IMR-90 (cell line): ENCODE measurements at regions not wholly inside any gene's neighbourhood (a gene's known extent, or its start where the extent isn't known, plus 50 kb on each side); places are given as distances from the start of the nearest gene placed in this dataset.

Experiments
- ATAC-seq: fragments of 200-7000 bp; cut with Tn5 transposase; 2 replicates; pipeline ENCODE4 v1.9.1; 2020; ENCODE audit warnings: low read depth, mild to moderate bottlenecking, moderate library complexity
- BruUV-seq: library from RNA; stranded (reverse); fragments of 400-500 nt; replicated peaks from 2 replicates; lab custom pipeline; 2021; lab: Mats Ljungman, UMichigan
- CTCF ChIA-PET: fragments of 300-600 bp; formaldehyde crosslinking; extraction: SDS; loops from one replicate; lab custom pipeline; 2021; ENCODE audit warnings: antibody characterized with exemption; lab: Yijun Ruan, JAX
- POLR2A ChIA-PET: fragments of 300-600 bp; sonication (Branson Sonifier 250); formaldehyde crosslinking; loops from one replicate; lab custom pipeline; 2022; ENCODE audit warnings: antibody characterized with exemption; ENCODE audit not compliant: unreplicated experiment; lab: Charles Lee
- DNase-seq: peaks from one replicate; pipeline ENCODE4 v3.0.0; 2013
- H2AFZ ChIP-seq: replicated peaks from 2 replicates; pipeline ENCODE3; 2013; ENCODE audit warnings: low read length, mild to moderate bottlenecking; ENCODE audit not compliant: poor library complexity
- H2AK5ac ChIP-seq: 2 replicates; pipeline ENCODE4 v1.6.1; 2013; ENCODE audit warnings: low read depth, low read length, inconsistent platforms
- H2AK9ac ChIP-seq: replicated peaks from 2 replicates; pipeline ENCODE3; 2013; ENCODE audit warnings: mild to moderate bottlenecking, low read depth, low read length, moderate library complexity; ENCODE audit not compliant: poor library complexity
- H2BK120ac ChIP-seq: 2 replicates; pipeline ENCODE4 v1.6.1; 2013; ENCODE audit warnings: low read depth, low read length, inconsistent platforms
- H2BK15ac ChIP-seq: 3 replicates; pipeline ENCODE4 v1.6.1; 2013; ENCODE audit warnings: low read depth, low read length, inconsistent platforms
- H2BK20ac ChIP-seq: 2 replicates; pipeline ENCODE4 v1.6.1; 2013; ENCODE audit warnings: low read depth, mild to moderate bottlenecking, inconsistent platforms, low read length, moderate library complexity
- H2BK5ac ChIP-seq: 2 replicates; pipeline ENCODE4 v1.6.1; 2013; ENCODE audit warnings: mild to moderate bottlenecking, low read depth, low read length, inconsistent platforms; ENCODE audit not compliant: poor library complexity, severe bottlenecking
- H3K14ac ChIP-seq: replicated peaks from 2 replicates; pipeline ENCODE4 v1.6.1; 2013; ENCODE audit warnings: low read depth, low read length, inconsistent platforms
- H3K18ac ChIP-seq: 2 replicates; pipeline ENCODE4 v1.6.1; 2013; ENCODE audit warnings: low read depth, low read length, control low read depth
- H3K23ac ChIP-seq: 2 replicates; pipeline ENCODE4 v1.6.1; 2013; ENCODE audit warnings: low read depth, low read length, inconsistent platforms
- H3K27ac ChIP-seq: 2 replicates; pipeline ENCODE4 v1.5.1; 2013; ENCODE audit warnings: mild to moderate bottlenecking, control low read depth, low read length; ENCODE audit not compliant: insufficient read depth
- H3K27me3 ChIP-seq: 2 replicates; pipeline ENCODE4 v1.6.1; 2013; ENCODE audit warnings: low read length; ENCODE audit not compliant: control insufficient read depth, insufficient read depth
- H3K36me3 ChIP-seq: 2 replicates; pipeline ENCODE4 v1.6.1; 2013; ENCODE audit warnings: low read length, mixed read lengths; ENCODE audit not compliant: control insufficient read depth, insufficient read depth
- H3K4ac ChIP-seq: 2 replicates; pipeline ENCODE4 v1.6.1; 2013; ENCODE audit warnings: low read depth, low read length, inconsistent platforms
- H3K4me1 ChIP-seq: 2 replicates; pipeline ENCODE4 v1.6.1; 2013; ENCODE audit warnings: low read length, mixed read lengths; ENCODE audit not compliant: control insufficient read depth, insufficient read depth
- H3K4me2 ChIP-seq: 2 replicates; pipeline ENCODE4 v1.6.1; 2013; ENCODE audit warnings: low read depth, mild to moderate bottlenecking, control low read depth, low read length, moderate library complexity
- H3K4me3 ChIP-seq: 2 replicates; pipeline ENCODE4 v1.5.1; 2013; ENCODE audit warnings: low read depth, mild to moderate bottlenecking, control low read depth, low read length, moderate library complexity; ENCODE audit not compliant: insufficient read depth
- H3K56ac ChIP-seq: 2 replicates; pipeline ENCODE4 v1.6.1; 2013; ENCODE audit warnings: low read length, inconsistent platforms; ENCODE audit not compliant: insufficient read depth; ENCODE audit errors: extremely low read depth
- H3K79me1 ChIP-seq, 2 experiments: 2 replicates each; pipeline ENCODE4 v1.6.1; 2013; ENCODE audit warnings: low read length in 2 of 2, inconsistent platforms in 1 of 2, low read depth in 1 of 2
- H3K9ac ChIP-seq: 2 replicates; pipeline ENCODE4 v1.6.1; 2013; ENCODE audit warnings: low read depth, low read length, control low read depth
- H3K9me1 ChIP-seq: 2 replicates; pipeline ENCODE4 v1.6.1; 2013; ENCODE audit warnings: low read length, inconsistent platforms; ENCODE audit not compliant: insufficient read depth
- H3K9me3 ChIP-seq: 2 replicates; pipeline ENCODE4 v1.6.1; 2013; ENCODE audit warnings: low read length; ENCODE audit not compliant: control insufficient read depth, insufficient read depth
- H4K20me1 ChIP-seq: 2 replicates; pipeline ENCODE4 v1.6.1; 2013; ENCODE audit warnings: low read length, inconsistent platforms; ENCODE audit not compliant: insufficient read depth
- H4K5ac ChIP-seq: 2 replicates; pipeline ENCODE4 v1.6.1; 2013; ENCODE audit warnings: mild to moderate bottlenecking, low read depth, low read length, control low read depth
- H4K8ac ChIP-seq, 2 experiments: 2 replicates each; pipeline ENCODE4 v1.6.1; 2013; ENCODE audit warnings: low read depth in 2 of 2, low read length in 2 of 2, control low read depth in 1 of 2, inconsistent platforms in 1 of 2
- H4K91ac ChIP-seq: 2 replicates; pipeline ENCODE4 v1.6.1; 2013; ENCODE audit warnings: low read depth, low read length, inconsistent platforms; ENCODE audit not compliant: insufficient read depth
- BHLHE40 ChIP-seq: fragments of 150-350 bp; IDR thresholded peaks from 2 replicates; pipeline ENCODE4 v1.6.1; 2016; ENCODE audit warnings: mild to moderate bottlenecking, low read depth, low read length
- CEBPB ChIP-seq: IDR thresholded peaks from 2 replicates; pipeline ENCODE4 v1.6.1; 2012; ENCODE audit warnings: low read depth, low read length, improper control_type of control experiment
- FOS ChIP-seq: fragments of 150-350 bp; IDR thresholded peaks from 2 replicates; pipeline ENCODE4 v1.6.1; 2016; ENCODE audit warnings: low read depth, low read length
- MAFK ChIP-seq: IDR thresholded peaks from 2 replicates; pipeline ENCODE4 v1.6.1; 2012; ENCODE audit warnings: low read depth, low read length, improper control_type of control experiment
- MAZ ChIP-seq: IDR thresholded peaks from 2 replicates; pipeline ENCODE4 v1.6.1; 2012; ENCODE audit warnings: low read depth, mild to moderate bottlenecking, low read length, improper control_type of control experiment, moderate library complexity, borderline replicate concordance
- MXI1 ChIP-seq: IDR thresholded peaks from 2 replicates; pipeline ENCODE4 v1.6.1; 2012; ENCODE audit warnings: low read depth, mild to moderate bottlenecking, low read length, moderate library complexity, borderline replicate concordance
- NFE2L2 ChIP-seq: fragments of 150-350 bp; IDR thresholded peaks from 2 replicates; pipeline ENCODE4 v1.6.1; 2016; ENCODE audit warnings: low read depth, mild to moderate bottlenecking, low read length
- POLR2A ChIP-seq: IDR thresholded peaks from 2 replicates; pipeline ENCODE4 v1.6.1; 2012; ENCODE audit warnings: mild to moderate bottlenecking, low read depth, low read length
- RAD21 ChIP-seq: IDR thresholded peaks from 2 replicates; pipeline ENCODE4 v1.6.1; 2012; ENCODE audit warnings: low read length, improper control_type of control experiment
- RCOR1 ChIP-seq: IDR thresholded peaks from 2 replicates; pipeline ENCODE4 v1.6.1; 2012; ENCODE audit warnings: mild to moderate bottlenecking, low read length, improper control_type of control experiment; ENCODE audit not compliant: insufficient replicate concordance
- SMC3 ChIP-seq: fragments of 150-350 bp; IDR thresholded peaks from 2 replicates; pipeline ENCODE4 v1.6.1; 2016; ENCODE audit warnings: low read depth, mild to moderate bottlenecking, antibody characterized with exemption, low read length, moderate library complexity
- WGBS, 2 experiments: methylation state at CpG; one replicate each; pipeline versions ENCODE4 v1.1.5 to v1.1.7; 2013; ENCODE audit warnings: missing lambda C conversion rate in 2 of 2; ENCODE audit not compliant: insufficient read length in 1 of 2; ENCODE audit errors: extremely low coverage in 2 of 2; 5-methylcytosine and 5-hydroxymethylcytosine counted together
- dilution Hi-C: fragments of 300-500 bp; cut with HindIII; formaldehyde crosslinking; loops from one replicate; pipeline ENCODE4 v1.14.3; 2018; ENCODE audit warnings: low sequenced_read_pairs; ENCODE audit not compliant: unreplicated experiment
- in situ Hi-C: fragments of 300-500 bp; cut with MboI; formaldehyde crosslinking; loops from 3 replicates; pipeline ENCODE4 v1.14.3; 2019; ENCODE audit warnings: low sequenced_read_pairs, inconsistent platforms, mixed read lengths
- intact Hi-C: fragments of 100-400 bp; cut with micrococcal nuclease; formaldehyde crosslinking; loops from 2 replicates; pipeline ENCODE4 v1.10.0; 2022
- TF ChIP-seq, protein P1 (sequence below): conservative IDR thresholded peaks from 2 replicates; pipeline ENCODE4 v1.5.1; 2012; ENCODE audit warnings: mild to moderate bottlenecking, low read depth, low read length, improper control_type of control experiment
- TF ChIP-seq, protein P2 (sequence below): fragments of 150-350 bp; IDR thresholded peaks from 2 replicates; pipeline ENCODE4 v1.6.1; 2016; ENCODE audit warnings: low read depth, mild to moderate bottlenecking, low read length, moderate library complexity, borderline replicate concordance

- ATAC-seq (no peak), DNase-seq (no peak)
- ChIA-PET POLR2A (no interaction called here), CTCF (no interaction called here)
- H3K27me3 ChIP-seq, result peaks cover 9% of the 10 kb centered on the region
- no peak overlapping the region for H2BK20ac ChIP-seq
- H3K18ac ChIP-seq, result no peak overlapping the region
- no peak overlapping the region for H2AK9ac ChIP-seq
- H3K4me3 ChIP-seq, result no peak overlapping the region
- H4K8ac ChIP-seq, result no peak overlapping the region
- no peak overlapping the region for H3K23ac ChIP-seq
- no TSS peak for BruUV-seq
- H4K91ac ChIP-seq, result no peak overlapping the region
- H3K4me2 ChIP-seq, result no peak overlapping the region
- TF ChIP-seq NFE2L2 (no peak), FOS (no peak), RCOR1 (no peak), MXI1 (no peak), SMC3 (no peak), BHLHE40 (no peak), POLR2A (no peak), MAFK (no peak), RAD21 (no peak), CEBPB (no peak), MAZ (no peak)
- TF ChIP-seq, protein P1, sequence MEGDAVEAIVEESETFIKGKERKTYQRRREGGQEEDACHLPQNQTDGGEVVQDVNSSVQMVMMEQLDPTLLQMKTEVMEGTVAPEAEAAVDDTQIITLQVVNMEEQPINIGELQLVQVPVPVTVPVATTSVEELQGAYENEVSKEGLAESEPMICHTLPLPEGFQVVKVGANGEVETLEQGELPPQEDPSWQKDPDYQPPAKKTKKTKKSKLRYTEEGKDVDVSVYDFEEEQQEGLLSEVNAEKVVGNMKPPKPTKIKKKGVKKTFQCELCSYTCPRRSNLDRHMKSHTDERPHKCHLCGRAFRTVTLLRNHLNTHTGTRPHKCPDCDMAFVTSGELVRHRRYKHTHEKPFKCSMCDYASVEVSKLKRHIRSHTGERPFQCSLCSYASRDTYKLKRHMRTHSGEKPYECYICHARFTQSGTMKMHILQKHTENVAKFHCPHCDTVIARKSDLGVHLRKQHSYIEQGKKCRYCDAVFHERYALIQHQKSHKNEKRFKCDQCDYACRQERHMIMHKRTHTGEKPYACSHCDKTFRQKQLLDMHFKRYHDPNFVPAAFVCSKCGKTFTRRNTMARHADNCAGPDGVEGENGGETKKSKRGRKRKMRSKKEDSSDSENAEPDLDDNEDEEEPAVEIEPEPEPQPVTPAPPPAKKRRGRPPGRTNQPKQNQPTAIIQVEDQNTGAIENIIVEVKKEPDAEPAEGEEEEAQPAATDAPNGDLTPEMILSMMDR, result no peak
- TF ChIP-seq, protein P2, sequence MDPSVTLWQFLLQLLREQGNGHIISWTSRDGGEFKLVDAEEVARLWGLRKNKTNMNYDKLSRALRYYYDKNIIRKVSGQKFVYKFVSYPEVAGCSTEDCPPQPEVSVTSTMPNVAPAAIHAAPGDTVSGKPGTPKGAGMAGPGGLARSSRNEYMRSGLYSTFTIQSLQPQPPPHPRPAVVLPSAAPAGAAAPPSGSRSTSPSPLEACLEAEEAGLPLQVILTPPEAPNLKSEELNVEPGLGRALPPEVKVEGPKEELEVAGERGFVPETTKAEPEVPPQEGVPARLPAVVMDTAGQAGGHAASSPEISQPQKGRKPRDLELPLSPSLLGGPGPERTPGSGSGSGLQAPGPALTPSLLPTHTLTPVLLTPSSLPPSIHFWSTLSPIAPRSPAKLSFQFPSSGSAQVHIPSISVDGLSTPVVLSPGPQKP, result no peak
- H3K36me3 ChIP-seq, result no peaks in the 10 kb centered on the region
- H3K9me3 ChIP-seq, result no peaks in the 10 kb centered on the region
- H3K79me1 ChIP-seq, result no peaks in the 10 kb centered on the region
- H2AK5ac ChIP-seq, result no peak overlapping the region
- dilution Hi-C loops, result no loop called here
- H2BK120ac ChIP-seq, result no peak overlapping the region
- H2AFZ ChIP-seq, result no peak overlapping the region
- no CpG with 5 or more reads among the region's 5 CpGs for WGBS, 2 experiments
- H3K9me1 ChIP-seq, result no peaks in the 10 kb centered on the region
- no peak overlapping the region for H3K9ac ChIP-seq
- H3K56ac ChIP-seq, result no peak overlapping the region
- H4K20me1 ChIP-seq, result no peaks in the 10 kb centered on the region
- no peaks in the 10 kb centered on the region for H3K4me1 ChIP-seq
- no peak overlapping the region for H2BK15ac ChIP-seq
- H3K14ac ChIP-seq, result no peak overlapping the region
- H3K27ac ChIP-seq, result no peak overlapping the region
- intact Hi-C loops, result no loop called here
- no peak overlapping the region for H3K4ac ChIP-seq
- in situ Hi-C loops, result no loop called here
- H2BK5ac ChIP-seq, result no peak overlapping the region
- no peak overlapping the region for H4K5ac ChIP-seq
Measured at GRCh38 chr6:90460051-90460450, 126.8 kb downstream of the MAP3K7 start.
